HG02678 (cell line): ENCODE measurements at regions not wholly inside any gene's neighbourhood (a gene's known extent, or its start where the extent isn't known, plus 50 kb on each side); places are given as distances from the start of the nearest gene placed in this dataset.

Experiments
- ATAC-seq: cut with Tn5 transposase; IDR thresholded peaks from one replicate; pipeline ENCODE4 v1.9.1; 2021; ENCODE audit warnings: mild to moderate bottlenecking, moderate library complexity; ENCODE audit not compliant: unreplicated experiment

GRCh38 chr7:115153176-115153575, 231.3 kb downstream of the MDFIC start:
- no peak for ATAC-seq

GRCh38 chr7:115146148-115146547, 224.3 kb downstream of the MDFIC start:
- ATAC-seq = no peak

GRCh38 chr7:115145512-115145911, 223.6 kb downstream of the MDFIC start:
- ATAC-seq = peak; percentile 81

- ATAC-seq = no peak
Measured at GRCh38 chr7:115137816-115138215, 215.9 kb downstream of the MDFIC start.

GRCh38 chr7:115136796-115137443, 215.0 kb downstream of the MDFIC start:
- no peak for ATAC-seq

- peak; percentile 86 for ATAC-seq
Measured at GRCh38 chr7:115135769-115136410, 214.0 kb downstream of the MDFIC start.

- ATAC-seq = no peak
Measured at GRCh38 chr7:115135146-115135545, 213.3 kb downstream of the MDFIC start.

GRCh38 chr7:115133248-115133647, 211.4 kb downstream of the MDFIC start:
- ATAC-seq = no peak

GRCh38 chr7:115132096-115132495, 210.2 kb downstream of the MDFIC start:
- ATAC-seq = no peak

GRCh38 chr7:115128154-115128553, 206.3 kb downstream of the MDFIC start:
- ATAC-seq = no peak

- no peak for ATAC-seq
Measured at GRCh38 chr7:115127399-115128021, 205.6 kb downstream of the MDFIC start.

GRCh38 chr7:115125750-115126149, 203.9 kb downstream of the MDFIC start:
- no peak for ATAC-seq

GRCh38 chr7:115125312-115125711, 203.4 kb downstream of the MDFIC start:
- no peak for ATAC-seq

GRCh38 chr7:115124409-115124939, 202.6 kb downstream of the MDFIC start:
- ATAC-seq = no peak

GRCh38 chr7:115123441-115123840, 201.5 kb downstream of the MDFIC start:
- ATAC-seq = no peak

GRCh38 chr7:115122388-115122787, 200.5 kb downstream of the MDFIC start:
- ATAC-seq = no peak

- no peak for ATAC-seq
Measured at GRCh38 chr7:115117748-115118147, 195.9 kb downstream of the MDFIC start.

GRCh38 chr7:115116773-115117715, 195.2 kb downstream of the MDFIC start:
- no peak for ATAC-seq

- no peak for ATAC-seq
Measured at GRCh38 chr7:115113776-115114175, 191.9 kb downstream of the MDFIC start.

GRCh38 chr7:115113131-115113530, 191.2 kb downstream of the MDFIC start:
- ATAC-seq = no peak

- ATAC-seq = no peak
Measured at GRCh38 chr7:115110523-115110922, 188.6 kb downstream of the MDFIC start.
